ENCODE measurements at regions not wholly inside any gene's neighbourhood (a gene's known extent, or its start where the extent isn't known, plus 50 kb on each side); places are given as distances from the start of the nearest gene placed in this dataset.

DNA sequence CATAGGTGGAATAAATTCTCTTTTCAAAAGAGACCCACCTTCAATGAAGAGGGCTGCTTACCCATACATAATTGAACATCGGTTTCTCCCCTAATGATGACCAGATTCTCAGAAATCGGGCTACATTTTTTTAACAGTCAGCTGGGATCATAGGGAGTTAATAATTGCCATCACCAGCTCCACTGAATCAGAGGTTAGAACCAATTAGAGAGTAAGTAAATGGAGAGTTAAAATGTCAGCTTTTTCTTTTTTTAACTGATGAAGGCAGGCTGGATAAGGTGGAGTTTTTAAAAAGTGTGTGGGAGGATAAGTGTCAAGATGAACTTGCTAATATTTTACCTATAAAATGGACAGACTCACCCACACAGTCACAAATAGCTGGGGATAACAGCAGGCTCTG lies 584.5 kb upstream of the NR3C2 start:
- Mint-ChIP-seq H3K36me3 (ENCODE audit: low read depth) (no peaks in the 10 kb centered on the region), H3K27me3 (no peaks in the 10 kb centered on the region), H3K4me3 (no peak overlapping the region), H3K27ac (no peak overlapping the region), H3K4me1 (no peaks in the 10 kb centered on the region), H3K9me3 (no peaks in the 10 kb centered on the region)
- no peak for DNase-seq
- intact Hi-C loops (cut with micrococcal nuclease), result no loop called here

GRCh38 chr4:149017002-149017734 lies 575.0 kb upstream of the NR3C2 start:
- intact Hi-C loops (cut with micrococcal nuclease), result no loop called here
- Mint-ChIP-seq H3K27ac (no peak overlapping the region), H3K27me3 (no peaks in the 10 kb centered on the region), H3K9me3 (no peaks in the 10 kb centered on the region), H3K4me3 (no peak overlapping the region), H3K36me3 (ENCODE audit: low read depth) (no peaks in the 10 kb centered on the region), H3K4me1 (no peaks in the 10 kb centered on the region)
- no peak for DNase-seq

DNA sequence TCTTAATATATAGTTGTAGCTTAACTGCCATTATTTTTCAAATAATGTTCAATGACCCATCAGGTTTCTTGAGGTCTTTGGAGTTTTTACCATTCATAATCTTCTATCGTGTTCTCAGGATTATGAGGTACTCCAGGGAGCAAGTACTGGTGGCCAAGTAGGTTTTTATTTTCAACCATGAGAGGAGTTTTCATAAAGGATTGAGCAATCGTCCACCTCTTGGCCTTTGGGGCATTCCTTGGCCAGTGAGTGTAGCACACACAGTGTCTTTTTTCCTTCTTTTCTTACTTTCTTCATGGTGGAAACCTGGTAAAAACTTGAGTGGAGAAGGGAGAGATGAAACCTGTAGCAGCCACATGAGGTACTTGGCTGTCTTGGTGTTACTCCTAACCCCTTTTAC lies 567.0 kb upstream of the NR3C2 start:
- Mint-ChIP-seq H3K9me3 (no peaks in the 10 kb centered on the region), H3K27me3 (no peaks in the 10 kb centered on the region), H3K27ac (no peak overlapping the region), H3K4me3 (no peak overlapping the region), H3K36me3 (ENCODE audit: low read depth) (no peaks in the 10 kb centered on the region), H3K4me1 (no peaks in the 10 kb centered on the region)
- intact Hi-C loops (cut with micrococcal nuclease), result no loop called here
- DNase-seq, result no peak

DNA sequence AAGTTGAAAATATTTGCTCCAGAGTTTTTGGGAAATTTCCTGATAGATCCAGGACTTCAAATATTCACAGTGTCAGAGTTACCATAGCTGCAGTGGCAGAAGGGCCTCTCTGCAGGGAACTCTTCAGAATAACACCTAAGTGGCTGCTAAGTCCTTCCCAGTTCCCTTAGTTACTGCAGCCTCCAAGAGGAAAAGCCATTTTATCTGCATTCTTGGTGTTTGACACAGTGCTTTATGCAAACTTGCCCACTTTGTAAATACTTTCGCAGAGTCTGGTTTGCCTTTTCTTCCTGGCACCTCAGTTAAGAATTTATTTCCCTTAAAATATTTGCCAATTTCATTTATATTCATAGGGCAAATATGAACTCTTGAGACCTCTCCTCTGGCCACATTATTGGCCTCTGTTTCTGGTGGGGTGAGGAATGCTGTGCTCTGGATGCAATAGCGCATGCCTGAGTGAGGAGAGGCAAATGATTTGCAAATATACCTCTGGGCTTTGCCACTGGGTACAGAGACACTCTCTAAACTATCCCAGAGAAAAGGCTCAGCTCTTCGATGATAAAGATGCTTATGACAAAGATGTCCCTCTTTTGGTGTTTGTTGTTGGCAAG lies 566.3 kb upstream of the NR3C2 start:
- H3K27me3 Mint-ChIP-seq, result no peaks in the 10 kb centered on the region
- no peak for DNase-seq
- H3K4me1 Mint-ChIP-seq, result no peaks in the 10 kb centered on the region
- H3K27ac Mint-ChIP-seq, result no peak overlapping the region
- H3K36me3 Mint-ChIP-seq (ENCODE audit: low read depth), result no peaks in the 10 kb centered on the region
- no peak overlapping the region for H3K4me3 Mint-ChIP-seq
- no peaks in the 10 kb centered on the region for H3K9me3 Mint-ChIP-seq
- intact Hi-C loops (cut with micrococcal nuclease), result no loop called here

- Mint-ChIP-seq H3K27me3 (no peaks in the 10 kb centered on the region), H3K9me3 (no peaks in the 10 kb centered on the region), H3K36me3 (ENCODE audit: low read depth) (no peaks in the 10 kb centered on the region), H3K27ac (no peak overlapping the region), H3K4me1 (no peaks in the 10 kb centered on the region), H3K4me3 (no peak overlapping the region)
- no peak for DNase-seq
- intact Hi-C loops (cut with micrococcal nuclease), result no loop called here
Observed at GRCh38 chr4:149005191-149005590, 563.0 kb upstream of the NR3C2 start.

- Mint-ChIP-seq H3K27ac (no peak overlapping the region), H3K27me3 (no peaks in the 10 kb centered on the region), H3K36me3 (ENCODE audit: low read depth) (no peaks in the 10 kb centered on the region), H3K9me3 (no peaks in the 10 kb centered on the region), H3K4me1 (no peaks in the 10 kb centered on the region), H3K4me3 (no peak overlapping the region)
- intact Hi-C loops (cut with micrococcal nuclease), result no loop called here
- no peak for DNase-seq
Observed at GRCh38 chr4:148999924-149000323, 557.7 kb upstream of the NR3C2 start.

DNA sequence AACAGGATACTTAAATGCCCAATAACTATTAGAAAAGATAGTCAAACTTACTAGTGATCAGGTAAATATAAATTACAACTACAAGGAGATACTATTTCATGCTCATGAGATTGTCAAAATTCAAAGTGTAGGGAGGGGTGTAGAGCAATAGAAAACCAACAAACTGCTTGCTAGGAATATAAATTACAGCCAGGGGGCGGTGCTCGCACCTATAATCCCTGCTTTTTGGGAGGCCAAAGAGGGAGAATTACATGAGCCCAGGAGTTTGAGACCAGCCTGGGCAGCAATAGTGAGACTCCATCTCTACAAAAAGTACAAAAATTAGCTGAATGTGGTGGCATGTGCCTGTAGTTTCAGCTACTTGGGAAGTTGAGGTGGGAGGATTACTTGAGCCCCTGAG lies 556.5 kb upstream of the NR3C2 start:
- Mint-ChIP-seq H3K27me3 (no peaks in the 10 kb centered on the region), H3K4me1 (no peaks in the 10 kb centered on the region), H3K9me3 (no peaks in the 10 kb centered on the region), H3K27ac (no peak overlapping the region), H3K4me3 (no peak overlapping the region), H3K36me3 (ENCODE audit: low read depth) (no peaks in the 10 kb centered on the region)
- DNase-seq, result no peak
- intact Hi-C loops (cut with micrococcal nuclease), result no loop called here

DNA sequence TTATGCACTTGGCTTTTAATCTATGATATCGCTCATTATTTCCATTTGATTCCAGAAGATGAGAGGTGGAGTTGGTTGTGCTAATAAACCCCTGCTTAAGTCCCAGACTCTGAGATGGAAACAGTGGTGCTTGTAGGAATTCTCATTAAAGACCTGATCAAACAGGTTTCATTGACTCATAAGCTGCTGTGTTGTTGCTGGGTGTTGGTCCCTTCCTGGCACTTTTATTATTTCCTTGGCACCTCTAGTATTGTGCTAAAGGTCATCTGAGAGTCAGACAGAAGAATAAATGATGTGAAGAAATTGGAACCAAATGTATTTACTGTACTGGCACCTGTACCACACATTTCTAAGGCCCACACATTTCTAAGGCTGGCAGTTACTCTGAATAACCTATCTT lies 544.7 kb upstream of the NR3C2 start:
- no peak for DNase-seq
- Mint-ChIP-seq H3K36me3 (ENCODE audit: low read depth) (no peaks in the 10 kb centered on the region), H3K27ac (no peak overlapping the region), H3K27me3 (no peaks in the 10 kb centered on the region), H3K9me3 (no peaks in the 10 kb centered on the region), H3K4me1 (no peaks in the 10 kb centered on the region), H3K4me3 (no peak overlapping the region)
- intact Hi-C loops (cut with micrococcal nuclease), result no loop called here

- DNase-seq, result no peak
- Mint-ChIP-seq H3K4me1 (no peaks in the 10 kb centered on the region), H3K9me3 (no peaks in the 10 kb centered on the region), H3K27ac (no peak overlapping the region), H3K4me3 (no peak overlapping the region), H3K27me3 (no peaks in the 10 kb centered on the region), H3K36me3 (ENCODE audit: low read depth) (no peaks in the 10 kb centered on the region)
- intact Hi-C loops (cut with micrococcal nuclease), result no loop called here
Observed at GRCh38 chr4:148984951-148985350, 542.7 kb upstream of the NR3C2 start.

DNA sequence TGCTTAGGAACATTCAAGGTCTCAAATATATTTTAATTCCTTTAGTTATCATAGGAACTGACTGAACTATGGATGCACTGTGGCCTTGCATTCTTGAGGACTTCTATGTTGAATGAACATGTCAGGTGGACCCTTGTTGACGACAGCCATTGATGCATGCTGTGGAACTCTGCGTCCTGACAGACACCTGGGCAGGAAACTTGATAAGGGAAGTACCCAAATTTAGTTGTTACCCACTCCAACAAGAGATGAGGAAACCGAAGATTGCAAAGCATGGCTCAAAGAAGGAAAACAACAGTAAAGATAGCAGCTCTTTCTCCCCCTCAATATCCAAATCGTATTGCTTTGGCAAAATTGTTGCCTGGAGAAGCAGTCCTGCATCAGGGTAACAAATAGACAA lies 540.0 kb upstream of the NR3C2 start:
- no peaks in the 10 kb centered on the region for H3K4me1 Mint-ChIP-seq
- H3K27ac Mint-ChIP-seq, result no peak overlapping the region
- H3K36me3 Mint-ChIP-seq (ENCODE audit: low read depth), result no peaks in the 10 kb centered on the region
- intact Hi-C loops (cut with micrococcal nuclease), result no loop called here
- H3K4me3 Mint-ChIP-seq, result no peak overlapping the region
- H3K27me3 Mint-ChIP-seq, result no peaks in the 10 kb centered on the region
- no peak for DNase-seq
- H3K9me3 Mint-ChIP-seq, result peaks cover 3% of the 10 kb centered on the region

DNA sequence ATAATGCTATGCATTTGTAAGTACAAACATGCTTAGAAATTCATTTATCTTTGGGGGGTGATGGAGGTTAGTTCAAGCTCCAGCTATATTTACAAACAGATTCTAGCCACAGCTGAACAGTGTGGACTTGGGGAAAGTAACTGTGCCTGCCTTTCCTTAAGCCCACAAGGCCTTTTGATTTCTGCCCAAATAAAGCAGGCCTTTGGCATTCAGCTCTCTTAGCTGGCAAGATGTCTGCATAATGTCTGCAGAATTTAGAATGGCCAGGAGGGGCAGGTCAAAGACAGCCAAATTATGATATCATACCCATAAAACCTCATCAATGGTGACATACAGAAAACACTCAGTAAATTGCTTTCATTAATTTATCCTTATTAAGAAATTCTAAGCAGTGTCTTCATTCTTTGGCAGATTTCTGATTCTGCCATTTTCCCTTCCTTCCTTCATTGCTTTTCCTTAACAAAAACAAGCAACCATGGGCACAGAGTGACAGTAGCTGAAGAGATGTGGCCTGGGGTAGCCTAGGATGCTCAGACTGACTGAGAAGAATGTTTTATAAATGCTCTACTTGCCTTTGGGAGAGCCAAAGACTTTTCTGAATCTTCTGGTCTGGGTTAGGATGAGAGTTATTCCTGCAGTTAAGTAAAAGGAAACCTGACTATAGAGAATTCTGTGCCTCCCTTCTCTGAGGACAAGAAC lies 538.7 kb upstream of the NR3C2 start:
- H3K27ac Mint-ChIP-seq, result no peak overlapping the region
- no peaks in the 10 kb centered on the region for H3K27me3 Mint-ChIP-seq
- DNase-seq, result no peak
- H3K9me3 Mint-ChIP-seq, result peaks cover 3% of the 10 kb centered on the region
- intact Hi-C loops (cut with micrococcal nuclease), result no loop called here
- no peak overlapping the region for H3K4me3 Mint-ChIP-seq
- H3K4me1 Mint-ChIP-seq, result no peaks in the 10 kb centered on the region
- no peaks in the 10 kb centered on the region for H3K36me3 Mint-ChIP-seq (ENCODE audit: low read depth)

- no peak for DNase-seq
- H3K27me3 Mint-ChIP-seq, result no peaks in the 10 kb centered on the region
- H3K9me3 Mint-ChIP-seq, result peaks cover 3% of the 10 kb centered on the region
- H3K27ac Mint-ChIP-seq, result no peak overlapping the region
- no peaks in the 10 kb centered on the region for H3K4me1 Mint-ChIP-seq
- H3K4me3 Mint-ChIP-seq, result no peak overlapping the region
- H3K36me3 Mint-ChIP-seq (ENCODE audit: low read depth), result no peaks in the 10 kb centered on the region
- intact Hi-C loops (cut with micrococcal nuclease), result no loop called here
Observed at GRCh38 chr4:148978301-148978700, 536.1 kb upstream of the NR3C2 start.

- Mint-ChIP-seq H3K27me3 (no peaks in the 10 kb centered on the region), H3K9me3 (peaks cover 3% of the 10 kb centered on the region), H3K4me3 (no peak overlapping the region), H3K36me3 (ENCODE audit: low read depth) (no peaks in the 10 kb centered on the region), H3K27ac (no peak overlapping the region), H3K4me1 (no peaks in the 10 kb centered on the region)
- DNase-seq, result no peak
- intact Hi-C loops (cut with micrococcal nuclease), result no loop called here
Observed at GRCh38 chr4:148975464-148975863, 533.2 kb upstream of the NR3C2 start.

DNA sequence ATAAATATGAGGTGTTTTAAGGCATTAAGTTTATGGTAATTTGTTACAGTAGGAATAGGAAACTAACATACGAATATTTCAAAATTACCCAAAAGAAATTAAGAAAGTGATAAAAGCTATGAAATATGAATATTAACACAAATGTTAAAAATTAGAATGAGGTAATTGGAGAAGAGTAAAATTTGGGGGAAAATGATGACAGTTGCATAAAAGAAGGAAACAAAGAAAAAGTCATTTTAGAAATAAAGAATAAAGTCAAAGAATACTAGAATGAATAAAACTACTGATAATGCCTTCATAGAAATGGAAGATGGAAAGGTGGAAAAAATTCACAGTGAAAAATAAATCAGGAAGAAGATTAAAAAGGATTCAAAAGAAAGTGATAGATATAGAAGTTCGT lies 522.9 kb upstream of the NR3C2 start:
- no peaks in the 10 kb centered on the region for H3K36me3 Mint-ChIP-seq (ENCODE audit: low read depth)
- no peaks in the 10 kb centered on the region for H3K9me3 Mint-ChIP-seq
- H3K4me1 Mint-ChIP-seq, result no peaks in the 10 kb centered on the region
- H3K4me3 Mint-ChIP-seq, result no peak overlapping the region
- H3K27me3 Mint-ChIP-seq, result no peaks in the 10 kb centered on the region
- H3K27ac Mint-ChIP-seq, result no peak overlapping the region
- intact Hi-C loops (cut with micrococcal nuclease), result no loop called here
- no peak for DNase-seq

All from activated CD4-positive, alpha-beta T cell treated with anti-CD3 and anti-CD28 coated beads, Interleukin-2, amount 10 ng/mL, durations not matched to agents 24 days and 14 days (primary cell).